ENCODE measurements at regions not wholly inside any gene's neighbourhood (a gene's known extent, or its start where the extent isn't known, plus 50 kb on each side); places are given as distances from the start of the nearest gene placed in this dataset.

GRCh38 chr21:35257413-35257812 lies 208.3 kb upstream of the RUNX1 start:
- no peak for DNase-seq (ENCODE audit: low read depth)

DNA sequence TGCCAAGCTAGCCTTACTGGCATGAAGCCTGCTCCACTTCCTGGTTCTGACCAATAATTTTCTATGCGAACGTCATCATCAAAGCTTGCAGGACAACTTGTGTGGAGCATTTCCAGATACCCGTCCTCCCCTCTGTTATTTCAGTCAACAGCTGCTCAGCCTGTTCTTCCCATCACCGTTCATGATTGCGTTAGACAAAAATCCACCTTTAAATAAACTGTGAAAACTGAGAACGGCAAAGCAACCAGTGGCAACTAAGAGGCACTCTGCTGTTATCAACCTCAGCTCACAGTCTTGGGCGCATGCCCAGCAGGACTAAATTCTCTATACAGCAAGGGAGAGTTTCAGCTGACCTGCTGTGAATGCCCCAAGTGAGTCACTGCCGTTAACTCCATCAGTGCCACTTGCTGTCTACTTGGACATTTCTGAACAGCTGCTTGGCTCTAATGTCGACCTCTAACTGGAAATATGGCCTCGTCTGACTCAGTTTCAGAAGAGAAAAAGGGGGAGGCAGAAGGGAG lies 207.4 kb upstream of the RUNX1 start:
- no peak for DNase-seq (ENCODE audit: low read depth)

GRCh38 chr21:35254765-35255138 lies 205.7 kb upstream of the RUNX1 start:
- no peak for DNase-seq (ENCODE audit: low read depth)

GRCh38 chr21:35254006-35254764 lies 205.1 kb upstream of the RUNX1 start:
- DNase-seq (ENCODE audit: low read depth): no peak

DNA sequence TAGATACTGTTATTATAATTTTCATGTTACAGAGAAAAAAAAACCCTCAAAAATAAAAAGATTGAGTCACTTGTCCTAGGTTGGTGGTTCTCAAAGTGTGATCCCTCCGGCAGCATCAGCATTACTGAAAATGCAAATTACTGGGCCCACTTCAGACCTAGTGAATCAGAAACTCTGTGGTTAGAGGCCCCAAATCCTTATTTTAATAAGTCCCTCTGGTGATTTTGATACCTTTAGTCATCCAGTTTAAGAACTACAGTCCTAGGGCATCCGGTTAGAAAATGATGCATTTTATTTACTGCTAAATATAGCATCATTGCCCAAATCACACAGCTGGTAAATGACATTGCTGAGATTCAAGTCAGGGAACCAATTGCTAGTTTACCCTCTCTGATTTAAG lies 203.7 kb upstream of the RUNX1 start:
- no peak for DNase-seq (ENCODE audit: low read depth)

GRCh38 chr21:35249636-35250035 lies 200.5 kb upstream of the RUNX1 start:
- DNase-seq (ENCODE audit: low read depth): no peak

DNA sequence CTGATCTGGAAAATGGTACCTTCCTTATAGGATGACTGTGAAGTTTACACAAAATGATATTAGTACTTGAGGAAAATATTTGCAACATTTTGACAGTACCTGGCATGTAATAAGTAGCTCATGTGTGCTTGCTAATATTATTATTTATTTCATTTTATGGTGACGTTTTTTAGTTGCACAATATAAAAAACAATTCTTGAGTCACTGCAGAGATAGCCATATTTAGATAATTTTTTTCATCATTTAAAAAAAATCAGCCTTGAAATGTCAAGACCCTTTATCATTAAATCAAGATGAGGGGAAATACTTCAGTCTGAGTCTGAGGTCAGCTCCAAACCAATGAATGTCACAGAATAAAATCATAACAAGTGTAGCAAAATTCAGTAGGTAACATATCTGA lies 196.8 kb upstream of the RUNX1 start:
- no peak for DNase-seq (ENCODE audit: low read depth)

- no peak for DNase-seq (ENCODE audit: low read depth)
Measured at GRCh38 chr21:35244514-35244913, 195.4 kb upstream of the RUNX1 start.

DNA sequence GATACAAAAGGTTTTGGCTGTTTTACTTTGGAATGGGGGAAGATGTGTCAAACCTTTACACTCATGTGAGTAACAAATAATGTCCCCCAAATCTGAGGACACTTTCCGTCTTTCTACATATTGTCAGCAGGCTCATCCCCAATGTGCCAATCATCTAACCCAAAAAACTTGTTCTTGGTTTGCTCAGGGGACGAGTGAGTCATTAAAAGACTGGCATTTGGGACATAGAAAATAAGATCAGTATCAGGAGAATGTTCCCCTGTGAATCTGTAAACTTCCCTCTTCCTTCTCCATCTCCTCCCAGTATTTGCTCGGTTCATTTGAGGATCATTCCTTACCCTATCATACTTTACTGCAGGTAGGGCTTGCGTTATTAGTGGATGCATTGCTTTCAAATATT lies 194.1 kb upstream of the RUNX1 start:
- no peak for DNase-seq (ENCODE audit: low read depth)

DNA sequence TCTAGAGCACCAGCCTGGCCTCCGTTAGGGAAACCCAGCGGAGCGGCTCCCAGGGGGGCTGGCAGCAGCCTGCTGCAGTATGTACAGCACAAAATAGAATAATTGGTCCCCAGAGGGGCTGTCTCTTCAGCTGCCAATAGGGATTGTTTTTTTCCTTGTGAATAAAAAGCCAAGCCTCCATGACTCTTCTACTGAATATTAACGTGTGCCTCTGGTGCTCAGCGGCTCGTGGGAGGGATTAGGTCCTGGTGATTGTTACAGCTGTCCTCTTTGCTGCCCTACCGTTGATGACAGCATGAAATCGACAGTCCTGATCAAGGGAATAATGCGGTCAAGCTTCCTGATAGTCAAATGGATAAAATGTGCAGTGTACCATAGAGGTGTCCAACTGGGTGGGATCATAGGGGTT lies 190.7 kb upstream of the RUNX1 start:
- no peak for DNase-seq (ENCODE audit: low read depth)

GRCh38 chr21:35238119-35238518 lies 189.0 kb upstream of the RUNX1 start:
- no peak for DNase-seq (ENCODE audit: low read depth)

GRCh38 chr21:35237287-35237686 lies 188.2 kb upstream of the RUNX1 start:
- DNase-seq (ENCODE audit: low read depth): no peak

- no peak for DNase-seq (ENCODE audit: low read depth)
Measured at GRCh38 chr21:35236090-35236489, 187.0 kb upstream of the RUNX1 start.

DNA sequence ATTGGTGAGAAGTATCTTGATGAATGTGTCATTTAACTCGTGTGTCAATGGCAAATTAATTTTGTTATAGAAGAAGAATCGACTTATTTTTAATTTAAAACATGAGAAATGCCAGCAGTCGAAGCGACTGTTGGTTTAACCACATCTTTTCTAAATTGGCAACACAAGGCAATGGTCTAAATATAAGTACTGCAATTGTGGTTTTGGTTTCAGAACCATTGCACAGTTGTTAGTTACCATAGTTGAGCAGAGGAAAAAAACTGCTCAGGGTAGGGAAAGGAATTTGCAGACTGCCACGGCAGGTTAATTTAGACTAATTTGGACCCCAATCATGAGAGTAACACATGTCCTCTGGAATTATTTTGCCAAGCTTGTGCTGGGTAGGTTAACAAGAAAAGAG lies 185.6 kb upstream of the RUNX1 start:
- no peak for DNase-seq (ENCODE audit: low read depth)

DNA sequence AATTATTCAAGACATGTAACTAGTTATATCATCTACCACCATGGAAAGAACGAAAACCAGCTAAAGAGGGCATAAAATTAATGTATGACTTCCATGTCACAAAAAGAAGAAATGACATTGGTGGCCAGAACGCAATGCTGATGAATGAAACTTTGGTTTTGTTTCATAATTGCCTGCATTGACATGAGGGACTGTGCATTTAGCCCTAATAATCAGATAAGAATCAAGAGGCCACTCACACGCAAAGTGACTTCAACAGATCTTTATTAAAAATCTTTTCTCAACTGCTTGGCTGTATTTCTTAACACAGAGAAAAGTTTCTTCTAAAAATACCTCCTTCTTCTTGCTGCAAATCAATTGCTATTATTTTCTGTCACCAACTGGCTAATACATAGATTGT lies 184.7 kb upstream of the RUNX1 start:
- no peak for DNase-seq (ENCODE audit: low read depth)

DNA sequence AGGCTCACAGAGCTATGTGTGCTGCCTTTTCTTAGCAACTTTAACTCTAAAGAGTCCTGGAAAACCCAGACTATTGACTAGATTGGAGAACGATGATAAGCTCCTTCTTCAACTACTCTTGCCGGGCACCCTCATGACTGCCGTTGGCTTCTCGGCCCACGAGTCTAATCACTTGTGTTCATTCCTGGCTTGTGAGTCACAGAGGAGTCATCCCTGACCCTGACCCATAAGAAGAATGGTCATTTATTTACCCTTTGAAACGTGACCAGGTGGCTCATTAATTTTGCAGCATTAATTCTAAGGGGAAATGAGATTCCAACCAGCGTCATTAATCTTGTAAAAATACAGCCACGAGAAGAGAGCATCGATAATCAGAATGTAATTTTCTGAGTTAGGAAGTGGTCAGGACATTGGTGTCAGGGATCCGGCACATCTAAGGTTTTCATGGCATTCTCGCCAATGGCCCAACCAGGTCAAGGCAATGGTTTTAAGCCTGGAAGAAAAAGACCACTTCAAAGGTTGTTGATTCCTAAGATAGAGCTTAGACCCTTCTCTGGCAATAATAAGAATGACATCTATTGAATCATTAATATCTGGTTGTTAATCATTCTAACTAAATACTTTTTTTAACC lies 183.6 kb upstream of the RUNX1 start:
- no peak for DNase-seq (ENCODE audit: low read depth)

GRCh38 chr21:35231090-35231489 lies 182.0 kb upstream of the RUNX1 start:
- DNase-seq (ENCODE audit: low read depth): no peak

DNA sequence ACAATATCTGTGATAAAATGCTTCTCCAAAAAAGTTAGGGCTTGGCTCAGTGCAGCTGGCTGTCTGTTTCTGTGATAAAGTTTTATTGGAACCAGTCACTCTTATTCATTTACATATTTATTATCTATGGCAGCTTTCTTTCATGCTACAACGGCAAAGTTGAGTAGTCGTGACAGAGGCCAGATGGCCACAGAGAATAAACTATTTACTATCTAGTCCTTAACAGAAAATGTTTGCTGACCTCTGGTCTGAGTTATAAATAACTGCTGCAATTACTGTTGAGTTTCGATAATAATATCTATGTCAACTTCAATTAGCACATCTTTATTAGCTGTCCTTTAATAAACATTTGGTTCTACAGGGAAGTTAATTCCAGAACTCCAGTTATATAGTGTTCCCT lies 180.2 kb upstream of the RUNX1 start:
- DNase-seq (ENCODE audit: low read depth): no peak

- DNase-seq (ENCODE audit: low read depth): no peak
Measured at GRCh38 chr21:35227786-35228185, 178.7 kb upstream of the RUNX1 start.

DNA sequence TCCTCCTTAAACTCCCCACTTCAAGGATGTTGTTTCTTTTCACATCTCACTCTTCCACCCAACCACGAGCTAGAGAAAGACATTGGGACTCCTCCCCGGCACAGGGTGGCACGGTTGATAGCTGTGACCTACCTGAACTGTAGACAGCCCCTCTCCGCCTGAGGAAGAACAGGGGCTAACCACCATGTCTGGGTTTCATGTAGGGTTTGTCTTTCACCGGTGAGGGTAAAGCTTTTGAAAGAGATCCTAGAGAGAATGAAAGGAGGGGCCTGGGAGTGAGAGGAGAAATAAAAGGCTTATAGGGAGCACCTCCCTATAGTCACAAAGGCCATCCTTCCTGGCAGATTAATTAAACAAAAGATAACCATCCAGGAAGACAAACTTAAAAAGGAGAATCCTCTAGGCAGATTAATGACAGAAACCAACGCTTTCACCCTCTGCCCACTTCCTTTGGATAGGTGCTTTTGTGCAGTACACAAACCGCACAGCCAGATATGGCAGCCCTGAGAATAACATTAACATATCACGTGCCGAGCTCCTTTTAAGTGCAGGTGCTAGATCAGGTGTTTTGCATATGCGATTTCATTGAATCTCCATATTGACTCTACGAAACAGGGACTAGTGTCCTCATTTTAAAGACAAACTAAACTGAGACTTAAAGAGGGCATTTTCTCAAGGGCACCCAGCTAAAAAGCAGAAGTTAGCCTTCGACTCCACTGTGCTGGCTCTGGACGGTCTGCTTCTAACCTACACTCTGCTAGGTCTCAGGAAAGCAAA lies 178.1 kb upstream of the RUNX1 start:
- DNase-seq (ENCODE audit: low read depth): peak; percentile 18

GRCh38 chr21:35226328-35226727 lies 177.2 kb upstream of the RUNX1 start:
- no peak for DNase-seq (ENCODE audit: low read depth)

- no peak for DNase-seq (ENCODE audit: low read depth)
Measured at GRCh38 chr21:35225573-35225972, 176.5 kb upstream of the RUNX1 start.

Data from activated T-helper 1 cell treated with Interleukin-2 at 50 U/mL for 16 hours (primary cell).